Neural progenitor cell (in vitro differentiated cells): ENCODE measurements at regions not wholly inside any gene's neighbourhood (a gene's known extent, or its start where the extent isn't known, plus 50 kb on each side); places are given as distances from the start of the nearest gene placed in this dataset.

Source experiments
- EZH2 ChIP-seq: fragments of 200-600 bp; sonication (generic); IDR thresholded peaks from 2 replicates; pipeline ENCODE4 v1.6.1; 2017; ENCODE audit warnings: antibody characterized with exemption, mild to moderate bottlenecking, moderate library complexity
- EZH2phosphoT487 ChIP-seq: fragments of 200-600 bp; sonication (generic); IDR thresholded peaks from 2 replicates; pipeline ENCODE4 v1.6.1; 2017; ENCODE audit warnings: antibody characterized with exemption
- TF ChIP-seq, protein P1 (sequence below): fragments of 200-600 bp; sonication (generic); IDR thresholded peaks from 2 replicates; pipeline ENCODE4 v1.5.1; 2017; ENCODE audit warnings: antibody characterized with exemption, mild to moderate bottlenecking

GRCh38 chr13:81393110-81393509 is 1052.2 kb upstream of the SPRY2 start:
- TF ChIP-seq, protein P1, sequence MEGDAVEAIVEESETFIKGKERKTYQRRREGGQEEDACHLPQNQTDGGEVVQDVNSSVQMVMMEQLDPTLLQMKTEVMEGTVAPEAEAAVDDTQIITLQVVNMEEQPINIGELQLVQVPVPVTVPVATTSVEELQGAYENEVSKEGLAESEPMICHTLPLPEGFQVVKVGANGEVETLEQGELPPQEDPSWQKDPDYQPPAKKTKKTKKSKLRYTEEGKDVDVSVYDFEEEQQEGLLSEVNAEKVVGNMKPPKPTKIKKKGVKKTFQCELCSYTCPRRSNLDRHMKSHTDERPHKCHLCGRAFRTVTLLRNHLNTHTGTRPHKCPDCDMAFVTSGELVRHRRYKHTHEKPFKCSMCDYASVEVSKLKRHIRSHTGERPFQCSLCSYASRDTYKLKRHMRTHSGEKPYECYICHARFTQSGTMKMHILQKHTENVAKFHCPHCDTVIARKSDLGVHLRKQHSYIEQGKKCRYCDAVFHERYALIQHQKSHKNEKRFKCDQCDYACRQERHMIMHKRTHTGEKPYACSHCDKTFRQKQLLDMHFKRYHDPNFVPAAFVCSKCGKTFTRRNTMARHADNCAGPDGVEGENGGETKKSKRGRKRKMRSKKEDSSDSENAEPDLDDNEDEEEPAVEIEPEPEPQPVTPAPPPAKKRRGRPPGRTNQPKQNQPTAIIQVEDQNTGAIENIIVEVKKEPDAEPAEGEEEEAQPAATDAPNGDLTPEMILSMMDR = no peak
- TF ChIP-seq EZH2 (no peak), EZH2phosphoT487 (no peak)
